Middle frontal gyrus (tissue), 1 donor: ENCODE measurements at regions not wholly inside any gene's neighbourhood (a gene's known extent, or its start where the extent isn't known, plus 50 kb on each side); places are given as distances from the start of the nearest gene placed in this dataset.
"Not testable (repeated sequence)": the region's sequence is repeated elsewhere in the genome, so short reads cannot be mapped to it uniquely, and the experiment has no call there.

Experiments
- DNase-seq: peaks from one replicate; pipeline ENCODE4 v3.0.0-alpha.2; 2015; ENCODE audit warnings: low spot score; ENCODE audit errors: extremely low spot score

- no peak for DNase-seq
Observed at GRCh38 chr1:238384381-238384780, 493.7 kb upstream of the ZP4 start.

GRCh38 chr1:238380167-238380566 lies 489.4 kb upstream of the ZP4 start:
- DNase-seq: no peak

- not testable (repeated sequence) for DNase-seq
Observed at GRCh38 chr1:238379446-238379845, 488.7 kb upstream of the ZP4 start.

GRCh38 chr1:238377280-238377919 lies 486.7 kb upstream of the ZP4 start:
- no peak for DNase-seq

- DNase-seq: no peak
Observed at GRCh38 chr1:238370599-238370998, 479.9 kb upstream of the ZP4 start.

GRCh38 chr1:238364214-238364892 lies 473.6 kb upstream of the ZP4 start:
- DNase-seq: no peak

GRCh38 chr1:238360474-238360873 lies 469.8 kb upstream of the ZP4 start:
- no peak for DNase-seq

GRCh38 chr1:238350471-238350870 lies 459.7 kb upstream of the ZP4 start:
- DNase-seq: no peak

- DNase-seq: no peak
Observed at GRCh38 chr1:238346340-238346739, 455.6 kb upstream of the ZP4 start.

GRCh38 chr1:238345837-238346236 lies 455.1 kb upstream of the ZP4 start:
- DNase-seq: no peak

- DNase-seq: no peak
Observed at GRCh38 chr1:238343852-238344251, 453.1 kb upstream of the ZP4 start.

GRCh38 chr1:238341395-238341794 lies 450.7 kb upstream of the ZP4 start:
- no peak for DNase-seq

GRCh38 chr1:238340989-238341388 lies 450.3 kb upstream of the ZP4 start:
- no peak for DNase-seq

- DNase-seq: no peak
Observed at GRCh38 chr1:238336531-238336930, 445.8 kb upstream of the ZP4 start.

- no peak for DNase-seq
Observed at GRCh38 chr1:238334170-238334569, 443.4 kb upstream of the ZP4 start.

- DNase-seq: no peak
Observed at GRCh38 chr1:238331557-238331956, 440.8 kb upstream of the ZP4 start.

- DNase-seq: no peak
Observed at GRCh38 chr1:238329671-238330070, 438.9 kb upstream of the ZP4 start.

- DNase-seq: not testable (repeated sequence)
Observed at GRCh38 chr1:238327033-238327432, 436.3 kb upstream of the ZP4 start.

- not testable (repeated sequence) for DNase-seq
Observed at GRCh38 chr1:238326479-238326878, 435.8 kb upstream of the ZP4 start.

- no peak for DNase-seq
Observed at GRCh38 chr1:238324211-238324864, 433.6 kb upstream of the ZP4 start.

GRCh38 chr1:238323490-238323889 lies 432.8 kb upstream of the ZP4 start:
- DNase-seq: no peak

GRCh38 chr1:238319957-238320356 lies 429.2 kb upstream of the ZP4 start:
- DNase-seq: no peak
